Lower leg skin (tissue), 4 donors: ENCODE measurements at regions not wholly inside any gene's neighbourhood (a gene's known extent, or its start where the extent isn't known, plus 50 kb on each side); places are given as distances from the start of the nearest gene placed in this dataset.

Source experiments
- DNase-seq, 2 donors: peaks; one replicate each; pipeline ENCODE4 v3.0.0-alpha.2; 2019; ENCODE audit warnings: low spot score in 2 of 2
- H3K4me3 ChIP-seq: fragments of 200-600 bp; sonication (generic); 2 replicates; pipeline ENCODE4 v1.5.1; 2017; ENCODE audit warnings: mild to moderate bottlenecking, low read depth; ENCODE audit not compliant: poor library complexity, severe bottlenecking
- POLR2A ChIP-seq, 2 donors: fragments of 450-650 bp; IDR thresholded peaks; one replicate each; pipeline ENCODE4 v1.6.1; 2016 to 2017; ENCODE audit warnings: antibody characterized with exemption in 2 of 2, mild to moderate bottlenecking in 1 of 2, moderate library complexity in 1 of 2
- WGBS, 2 donors: methylation state at CpG; one replicate each; pipeline ENCODE4 v1.1.5; 2018; 5-methylcytosine and 5-hydroxymethylcytosine counted together
- intact Hi-C: fragments of 100-400 bp; cut with DNase I; formaldehyde crosslinking; loops from one replicate; pipeline ENCODE4 v1.15.0; 2023; ENCODE audit warnings: low total_unique reads
- TF ChIP-seq, protein P1 (sequence below), 3 donors: fragments of 450-650 bp; IDR thresholded peaks; one replicate each; pipeline ENCODE4 v1.5.1; 2016; ENCODE audit warnings: antibody characterized with exemption in 3 of 3, mild to moderate bottlenecking in 3 of 3, moderate library complexity in 2 of 3

- H3K4me3 ChIP-seq = no peak overlapping the region
- no peak for DNase-seq
- TF ChIP-seq, protein P1, sequence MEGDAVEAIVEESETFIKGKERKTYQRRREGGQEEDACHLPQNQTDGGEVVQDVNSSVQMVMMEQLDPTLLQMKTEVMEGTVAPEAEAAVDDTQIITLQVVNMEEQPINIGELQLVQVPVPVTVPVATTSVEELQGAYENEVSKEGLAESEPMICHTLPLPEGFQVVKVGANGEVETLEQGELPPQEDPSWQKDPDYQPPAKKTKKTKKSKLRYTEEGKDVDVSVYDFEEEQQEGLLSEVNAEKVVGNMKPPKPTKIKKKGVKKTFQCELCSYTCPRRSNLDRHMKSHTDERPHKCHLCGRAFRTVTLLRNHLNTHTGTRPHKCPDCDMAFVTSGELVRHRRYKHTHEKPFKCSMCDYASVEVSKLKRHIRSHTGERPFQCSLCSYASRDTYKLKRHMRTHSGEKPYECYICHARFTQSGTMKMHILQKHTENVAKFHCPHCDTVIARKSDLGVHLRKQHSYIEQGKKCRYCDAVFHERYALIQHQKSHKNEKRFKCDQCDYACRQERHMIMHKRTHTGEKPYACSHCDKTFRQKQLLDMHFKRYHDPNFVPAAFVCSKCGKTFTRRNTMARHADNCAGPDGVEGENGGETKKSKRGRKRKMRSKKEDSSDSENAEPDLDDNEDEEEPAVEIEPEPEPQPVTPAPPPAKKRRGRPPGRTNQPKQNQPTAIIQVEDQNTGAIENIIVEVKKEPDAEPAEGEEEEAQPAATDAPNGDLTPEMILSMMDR (IDR thresholded peaks at IDR 0.05) = no peak
- TF ChIP-seq POLR2A (IDR thresholded peaks at IDR 0.05) = no peak
- 73 to 75% methylated on average over 3 of the region's 3 CpGs for whole genome bisulfite sequencing, 2 donors
- intact Hi-C loops = no loop called here
Observed at GRCh38 chr2:200173691-200174090, 132.8 kb upstream of the SPATS2L start.

DNA sequence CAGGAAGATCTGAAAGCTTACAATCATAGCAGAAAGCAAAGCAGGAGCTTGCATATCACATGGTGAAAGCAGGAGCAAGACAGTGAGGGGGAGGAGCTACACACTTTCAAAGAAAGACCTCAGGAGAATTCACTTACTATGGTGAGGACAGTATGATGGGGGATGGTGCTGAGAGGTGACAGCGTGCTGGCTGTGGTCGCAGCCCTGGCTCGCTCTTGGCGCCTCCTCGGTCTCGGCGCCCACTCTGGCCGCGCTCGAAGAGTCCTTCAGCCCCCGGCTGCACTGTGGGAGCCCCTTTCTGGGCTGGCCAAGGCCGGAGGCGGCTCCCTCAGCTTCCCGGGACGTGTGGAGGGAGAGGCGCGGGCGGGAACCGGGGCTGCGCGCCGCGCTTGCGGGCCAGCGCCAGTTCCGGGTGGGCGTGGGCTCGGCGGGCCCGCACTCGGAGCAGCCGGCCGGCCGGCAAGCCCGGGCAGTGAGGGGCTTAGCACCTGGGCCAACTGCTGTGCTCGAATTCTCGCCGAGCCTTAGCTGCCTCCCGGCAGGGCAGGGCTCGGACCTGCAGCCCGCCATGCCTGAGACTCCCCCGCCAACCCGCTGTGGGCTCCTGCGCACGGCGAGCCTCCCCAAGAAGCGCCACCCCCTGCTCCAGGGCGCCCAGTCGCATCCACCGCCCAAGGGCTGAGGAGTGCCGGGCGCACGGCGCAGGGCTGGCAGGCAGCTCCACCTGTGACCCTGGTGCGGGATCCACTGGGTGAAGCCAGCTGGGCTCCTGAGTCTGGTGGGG lies 131.9 kb upstream of the SPATS2L start:
- 96 to 97% methylated on average over 40 to 55 of the region's 55 CpGs for WGBS, 2 donors
- intact Hi-C loops = no loop called here
- DNase-seq = no peak
- no peak for TF ChIP-seq POLR2A (IDR thresholded peaks at IDR 0.05)
- TF ChIP-seq, protein P1 (IDR thresholded peaks at IDR 0.05) = no peak
- no peak overlapping the region for H3K4me3 ChIP-seq

DNA sequence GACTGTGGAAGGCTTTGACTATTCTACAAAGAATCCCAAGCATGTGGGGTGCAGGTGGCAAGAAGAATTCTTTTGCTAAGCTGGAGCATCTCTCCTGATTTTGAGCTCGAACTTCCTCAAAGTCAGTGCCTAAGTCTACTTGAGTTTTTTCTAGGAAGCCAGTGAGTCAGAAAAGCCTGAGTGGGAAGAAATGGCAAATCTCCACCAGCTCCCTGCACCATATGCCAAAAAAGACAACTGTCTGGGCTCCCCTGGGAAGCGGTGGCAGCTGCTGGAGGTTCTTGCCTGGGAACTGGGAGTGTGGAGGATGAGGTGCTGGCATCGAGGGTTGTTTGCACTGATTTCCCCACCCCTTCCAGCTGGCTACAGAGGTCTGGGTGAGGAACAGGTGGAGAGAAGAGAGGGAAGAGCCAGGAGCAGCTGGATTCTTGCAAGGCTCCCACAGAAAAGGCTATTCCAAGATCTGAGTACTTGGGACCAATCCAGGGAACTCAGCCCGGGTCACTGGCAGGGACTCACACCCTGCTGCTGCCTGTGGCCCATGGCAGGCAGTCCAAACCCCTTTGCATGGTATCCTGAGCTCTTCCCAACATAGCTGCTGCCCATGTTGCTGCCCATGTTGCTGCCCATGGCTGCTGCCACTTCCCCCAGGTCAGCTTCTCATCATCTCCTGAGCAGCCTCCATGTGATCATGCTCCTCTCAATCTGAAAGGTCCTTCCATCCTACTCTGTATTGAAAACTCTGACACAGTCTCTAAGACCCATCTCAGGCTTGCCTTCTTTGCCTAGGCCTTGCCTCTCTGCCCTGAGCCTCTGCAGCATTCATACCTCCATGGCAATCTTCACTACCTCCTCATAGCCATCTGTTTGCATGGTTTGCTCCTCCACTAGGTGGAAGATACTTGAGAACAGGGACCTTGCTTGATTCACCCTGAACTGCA lies 128.3 kb upstream of the SPATS2L start:
- 31 to 45% methylated on average over 4 of the region's 4 CpGs for WGBS, 2 donors
- no peak overlapping the region for H3K4me3 ChIP-seq
- intact Hi-C loops = no loop called here
- no peak for DNase-seq
- TF ChIP-seq POLR2A (IDR thresholded peaks at IDR 0.05) = no peak
- TF ChIP-seq, protein P1 (IDR thresholded peaks at IDR 0.05) = no peak

DNA sequence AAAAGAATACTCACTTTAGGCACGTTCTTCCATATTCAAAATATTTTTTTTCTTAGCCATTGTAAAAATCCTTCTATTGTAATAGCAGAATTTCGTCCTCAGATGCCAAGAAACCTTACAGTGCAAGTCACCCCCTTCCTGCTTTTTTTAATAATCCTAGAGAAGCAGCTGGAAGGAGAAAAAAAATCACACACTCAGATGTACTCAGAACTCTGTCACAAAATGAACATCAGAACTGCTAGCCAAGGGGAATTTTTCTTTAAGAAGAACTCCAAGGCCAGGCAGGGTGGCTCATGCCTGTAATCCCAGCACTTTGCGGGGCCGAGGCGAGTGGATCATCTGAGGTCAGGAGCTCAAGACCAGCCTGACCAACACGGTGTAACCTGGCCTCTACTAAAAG lies 127.3 kb upstream of the SPATS2L start:
- no peak for TF ChIP-seq POLR2A (IDR thresholded peaks at IDR 0.05)
- TF ChIP-seq, protein P1 (IDR thresholded peaks at IDR 0.05) = no peak
- intact Hi-C loops = no loop called here
- DNase-seq = no peak
- WGBS, 2 donors = 46 to 59% methylated on average over 6 of the region's 6 CpGs
- no peak overlapping the region for H3K4me3 ChIP-seq

DNA sequence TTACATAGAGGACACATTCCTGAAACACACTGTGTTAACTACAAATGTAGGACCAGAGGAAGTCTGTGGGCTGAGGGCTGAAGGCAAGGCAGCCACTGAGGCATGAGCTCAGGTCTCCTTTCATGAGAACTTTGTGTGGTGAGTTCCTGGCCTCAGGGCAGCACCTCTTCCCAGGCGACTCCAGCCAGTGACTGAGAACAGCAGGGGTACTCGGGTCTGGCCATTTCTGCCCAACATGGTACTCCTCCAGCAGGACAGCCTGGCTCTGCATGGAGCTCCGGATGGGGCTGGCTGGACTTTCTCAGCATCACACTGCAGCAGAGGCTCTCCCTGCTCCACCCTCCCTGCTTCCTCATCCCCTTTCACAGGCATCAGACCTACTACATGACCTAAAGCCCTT lies 125.5 kb upstream of the SPATS2L start:
- 73 to 88% methylated on average over 3 of the region's 3 CpGs for WGBS, 2 donors

More for the DNA sequence above, 125.5 kb upstream of the SPATS2L start:
- intact Hi-C loops = no loop called here
- H3K4me3 ChIP-seq = no peak overlapping the region
- no peak for TF ChIP-seq POLR2A (IDR thresholded peaks at IDR 0.05)
- TF ChIP-seq, protein P1 (IDR thresholded peaks at IDR 0.05) = no peak
- no peak for DNase-seq
